HT1080 (cell line): ENCODE measurements at regions not wholly inside any gene's neighbourhood (a gene's known extent, or its start where the extent isn't known, plus 50 kb on each side); places are given as distances from the start of the nearest gene placed in this dataset.
A peak's percentile ranks its signal among the peaks of the same experiment; 100 is the strongest.
"Not testable (repeated sequence)": the region's sequence is repeated elsewhere in the genome, so short reads cannot be mapped to it uniquely, and the experiment has no call there.

ENCODE experiments used
- DNase-seq: peaks from one replicate; pipeline ENCODE4 v3.0.0-alpha.2; 2015; ENCODE audit warnings: low read depth

DNA sequence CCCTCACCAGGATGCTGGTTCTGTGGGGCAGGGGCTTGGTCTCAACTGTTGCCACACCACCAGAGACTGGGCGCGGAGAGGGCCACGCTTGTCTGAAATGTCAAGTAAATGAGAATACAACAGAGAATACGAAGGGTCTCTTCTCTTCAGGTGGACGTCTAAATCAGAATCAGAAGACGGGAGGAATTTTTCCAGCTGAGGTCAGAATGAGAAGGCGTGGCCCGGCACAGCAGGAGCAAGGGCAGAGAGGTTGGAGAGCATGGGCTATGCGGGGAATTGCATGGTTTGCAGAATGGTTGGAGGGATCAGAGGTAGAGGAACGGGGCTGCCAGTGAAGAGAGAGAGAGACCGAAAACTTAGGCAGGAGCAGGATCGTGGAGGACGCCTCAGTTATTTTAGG, 337.9 kb downstream of the QKI start:
- DNase-seq = no peak

DNA sequence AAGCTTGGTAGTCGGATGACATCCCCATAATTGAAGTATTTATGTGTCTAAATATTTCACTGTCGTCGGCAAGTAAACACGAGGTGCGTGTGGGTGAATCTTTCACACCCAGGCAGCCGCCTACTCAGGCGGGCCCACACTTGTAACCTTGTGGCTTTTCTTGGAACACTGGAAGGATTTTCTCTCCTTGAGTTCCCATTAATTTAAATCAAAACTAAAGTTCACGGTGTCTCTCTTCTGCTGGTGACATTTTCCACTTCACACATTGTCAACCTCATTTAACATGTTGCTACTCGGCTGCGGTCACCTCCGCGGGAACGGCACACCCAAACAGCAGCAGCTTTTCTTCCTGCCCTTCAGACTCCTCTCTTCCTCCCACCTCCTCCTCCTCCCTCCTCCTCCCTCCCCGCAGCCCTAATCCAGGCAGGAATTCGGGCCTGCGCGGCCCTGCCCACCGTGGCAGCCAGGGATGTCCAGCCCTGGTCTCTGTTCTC, 336.6 kb downstream of the QKI start:
- DNase-seq = no peak

- DNase-seq = no peak
Measured at GRCh38 chr6:163750431-163751031, 336.0 kb downstream of the QKI start.

DNA sequence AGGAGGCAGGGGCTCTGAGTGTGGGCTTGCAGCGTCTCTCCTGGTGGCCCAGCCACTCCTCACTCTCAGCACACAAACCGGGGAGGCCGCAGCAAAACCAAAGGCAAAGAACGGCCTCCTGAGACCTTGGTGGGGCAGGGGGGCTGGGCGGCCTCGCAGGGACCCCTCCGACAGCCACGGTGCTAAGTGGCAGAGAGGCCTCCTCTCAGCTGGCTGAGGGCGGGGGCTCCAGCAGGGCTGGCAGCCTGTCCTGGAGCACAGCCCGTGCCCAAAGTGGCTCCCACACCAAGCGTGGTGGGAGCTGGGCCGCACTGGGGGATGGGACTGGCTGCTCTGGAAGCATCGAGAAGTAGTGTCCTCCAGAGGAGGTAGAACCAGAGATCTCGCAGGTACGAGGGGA, 334.4 kb downstream of the QKI start:
- no peak for DNase-seq

DNA sequence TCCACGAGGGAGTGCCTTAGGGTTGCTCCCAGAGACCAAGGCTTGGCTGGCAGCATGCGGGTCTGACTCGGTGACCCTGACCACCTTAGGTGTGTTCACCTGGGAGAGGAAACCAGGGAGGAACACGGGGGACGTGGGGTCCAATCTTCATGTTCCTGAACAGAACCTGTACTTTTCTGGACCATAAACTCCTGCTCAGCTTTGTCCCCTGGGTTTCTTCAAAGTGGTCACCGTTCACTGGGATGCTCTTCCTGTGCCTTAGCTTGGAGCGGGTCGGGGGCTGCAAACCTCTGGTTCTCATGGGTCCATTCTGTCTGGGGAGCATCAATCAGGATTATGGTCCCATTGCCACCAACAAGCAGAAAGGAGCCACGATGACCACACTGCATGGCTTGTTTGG, 333.5 kb downstream of the QKI start:
- DNase-seq = no peak

DNA sequence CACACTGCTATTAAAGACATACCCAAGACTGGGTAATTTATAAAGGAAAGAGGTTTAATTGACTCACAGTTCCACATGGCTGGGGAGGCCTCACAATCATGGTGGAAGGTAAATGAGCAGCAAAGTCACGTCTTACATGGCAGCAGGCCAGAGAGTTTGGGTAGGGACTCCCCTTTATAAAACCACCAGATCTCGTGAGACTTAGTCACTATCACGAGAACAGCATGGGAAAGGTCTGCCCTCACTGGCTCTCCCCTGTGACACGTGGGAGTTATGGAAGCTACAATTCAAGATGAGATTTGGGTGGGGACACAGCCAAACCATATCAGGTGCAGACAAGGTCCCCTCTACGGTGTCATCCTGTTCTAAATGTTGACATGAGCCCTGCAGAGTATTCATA, 332.5 kb downstream of the QKI start:
- not testable (repeated sequence) for DNase-seq

- peak; percentile 92 for DNase-seq
Measured at GRCh38 chr6:163745536-163746400, 331.2 kb downstream of the QKI start.

DNA sequence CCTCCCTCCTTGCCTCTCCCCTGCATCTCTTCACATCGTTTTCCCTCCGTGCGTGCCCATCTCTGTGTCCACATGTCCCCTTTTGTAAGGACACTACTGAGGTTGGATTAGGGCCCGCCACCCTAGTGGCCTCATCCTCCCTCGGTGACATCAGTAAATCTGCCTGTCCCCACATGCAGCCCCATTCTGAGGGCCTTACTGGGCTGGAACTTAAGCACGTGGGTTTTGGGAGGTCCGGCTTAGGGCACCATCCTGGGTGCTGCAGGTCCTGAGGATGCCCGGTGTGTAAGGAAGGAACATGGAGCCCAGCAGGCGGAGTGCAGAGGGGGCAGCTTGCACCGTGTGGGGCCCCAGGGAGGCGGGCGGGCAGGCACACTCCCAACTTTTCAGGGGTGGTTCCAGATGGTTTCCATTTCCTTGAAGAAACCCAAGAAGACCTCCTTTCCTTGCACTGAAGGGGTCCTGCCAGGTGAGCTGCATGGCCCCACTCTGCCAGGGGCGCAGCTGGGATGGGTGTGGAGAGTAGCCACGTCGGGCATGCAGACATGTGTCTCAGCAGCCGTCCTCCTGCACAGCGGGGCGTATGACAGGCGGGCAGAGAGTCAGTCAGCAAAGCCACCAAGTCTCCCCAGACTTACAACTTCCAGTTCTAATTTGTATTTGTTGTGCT, 329.9 kb downstream of the QKI start:
- no peak for DNase-seq

- DNase-seq = no peak
Measured at GRCh38 chr6:163743796-163744195, 329.3 kb downstream of the QKI start.

GRCh38 chr6:163741743-163742363, 327.3 kb downstream of the QKI start:
- no peak for DNase-seq

DNA sequence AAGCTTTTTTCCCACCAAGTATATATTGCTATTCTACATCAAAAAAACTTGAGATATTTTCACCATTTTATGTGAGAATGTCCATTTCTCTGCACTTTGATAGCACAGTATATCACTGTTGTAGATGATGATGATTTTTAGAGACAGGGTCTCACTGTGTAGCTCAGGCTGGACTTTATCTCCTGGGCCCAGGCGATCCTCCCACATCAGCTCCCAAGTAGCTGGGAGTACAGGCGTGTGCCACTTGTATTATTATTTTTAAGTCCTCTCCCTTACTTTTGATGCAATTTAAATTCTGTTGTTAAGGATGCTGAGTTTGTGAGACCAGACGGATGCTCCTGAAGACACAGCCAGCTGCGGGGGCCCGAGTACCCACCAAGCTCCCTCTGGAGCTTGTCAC, 326.8 kb downstream of the QKI start:
- DNase-seq = no peak

DNA sequence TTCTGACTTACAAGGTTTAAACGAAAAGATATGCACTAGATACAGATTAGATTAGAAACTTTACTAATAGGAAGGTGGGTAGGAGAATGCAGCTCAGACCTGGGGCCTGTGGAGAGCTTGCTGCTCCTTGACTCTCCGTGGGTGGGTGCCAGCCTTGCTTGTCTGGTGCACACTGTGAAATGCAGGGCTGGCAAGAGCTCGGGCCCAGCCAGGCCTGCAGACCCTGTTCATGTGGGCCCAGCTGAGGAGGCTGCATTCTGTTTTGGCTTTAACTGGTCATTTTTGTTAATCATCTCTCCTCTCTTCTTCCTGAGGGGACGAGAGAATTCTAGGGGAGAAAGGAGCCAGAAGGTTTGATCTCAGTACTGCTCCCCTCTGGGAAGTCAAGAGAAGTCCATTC, 325.4 kb downstream of the QKI start:
- DNase-seq = no peak

DNA sequence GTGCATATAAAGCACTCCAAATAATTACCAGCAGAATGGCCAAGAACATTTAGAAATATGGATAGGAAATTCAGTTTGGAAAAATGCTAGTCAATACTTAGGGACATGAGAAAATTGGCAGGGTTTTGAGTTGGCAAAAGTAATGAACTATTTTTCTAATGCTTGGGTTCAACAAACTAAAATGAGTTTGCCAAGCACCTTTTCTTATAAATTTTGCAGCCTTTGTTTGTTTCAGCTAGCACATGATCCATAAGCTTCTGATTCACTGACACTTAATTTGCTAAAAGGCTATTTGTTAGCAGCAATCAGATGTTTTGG, 324.8 kb downstream of the QKI start:
- DNase-seq = no peak

- no peak for DNase-seq
Measured at GRCh38 chr6:163738725-163739407, 324.3 kb downstream of the QKI start.

GRCh38 chr6:163738304-163738703, 323.8 kb downstream of the QKI start:
- DNase-seq = no peak

GRCh38 chr6:163735076-163735475, 320.6 kb downstream of the QKI start:
- no peak for DNase-seq

DNA sequence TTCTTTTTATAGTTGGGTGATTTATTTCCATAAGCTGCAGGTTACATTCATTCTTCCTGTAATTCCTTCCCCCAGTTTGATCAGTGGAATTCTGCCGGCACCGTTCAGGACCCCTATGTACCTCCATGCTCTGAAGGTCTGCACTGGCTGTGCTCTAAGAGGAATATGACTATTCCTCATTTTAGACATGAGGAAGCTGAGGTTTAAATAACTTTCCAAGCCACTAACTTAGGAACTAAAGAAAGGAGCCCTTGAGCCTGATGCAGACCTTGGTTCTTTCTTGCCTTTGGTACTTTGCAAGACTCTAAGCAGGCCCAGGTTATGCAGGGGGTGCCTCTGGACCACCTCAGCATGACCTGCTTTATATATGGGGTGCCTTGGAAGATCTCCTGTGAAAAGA, 318.5 kb downstream of the QKI start:
- no peak for DNase-seq

GRCh38 chr6:163732479-163732878, 318.0 kb downstream of the QKI start:
- DNase-seq = no peak

- DNase-seq = not testable (repeated sequence)
Measured at GRCh38 chr6:163732014-163732351, 317.5 kb downstream of the QKI start.

DNA sequence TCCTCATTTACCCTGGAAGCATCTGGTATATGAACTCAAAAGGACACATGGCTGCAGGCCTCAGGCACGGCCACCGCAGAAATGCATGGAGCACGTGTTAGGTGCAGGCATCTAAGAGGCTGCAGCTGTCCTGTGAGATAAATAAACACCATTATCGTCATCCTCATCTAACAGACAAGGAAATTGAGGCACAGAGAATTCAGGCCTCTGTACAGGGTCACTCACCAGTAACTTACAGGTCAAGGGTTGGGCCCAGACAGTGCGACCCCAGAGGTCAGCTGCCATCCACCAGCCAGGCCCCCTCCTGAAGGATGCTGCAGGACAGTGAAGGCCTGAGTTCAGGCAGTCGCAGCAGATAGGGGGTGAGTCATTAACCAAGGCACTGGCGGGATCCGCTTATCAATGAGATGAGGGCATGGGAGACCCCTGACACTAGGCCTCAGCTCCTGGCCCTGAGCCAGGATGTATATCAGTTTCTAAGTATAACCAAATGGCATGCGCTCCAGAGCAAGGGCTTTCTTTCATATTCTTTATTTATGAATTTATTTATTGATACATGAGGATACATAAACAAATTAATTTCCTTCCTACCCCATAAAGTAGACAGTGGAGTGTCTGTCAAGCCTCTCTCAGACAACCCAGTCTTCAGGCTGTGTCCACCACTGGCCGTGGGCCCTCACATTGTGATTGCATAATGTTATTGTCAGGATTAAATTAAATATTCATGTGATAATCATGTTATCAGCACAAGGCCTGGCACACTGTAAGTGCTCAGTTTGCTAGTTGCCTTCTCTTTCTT, 316.9 kb downstream of the QKI start:
- no peak for DNase-seq
